OCI-LY1 (cell line): ENCODE measurements at regions not wholly inside any gene's neighbourhood (a gene's known extent, or its start where the extent isn't known, plus 50 kb on each side); places are given as distances from the start of the nearest gene placed in this dataset.
"Not testable (repeated sequence)": the region's sequence is repeated elsewhere in the genome, so short reads cannot be mapped to it uniquely, and the experiment has no call there.

Experiments used
- H2AFZ ChIP-seq: fragments of 200-600 bp; sonication (generic), shearing (Covaris generic); 2 replicates; pipeline ENCODE4 v1.6.0; 2014; ENCODE audit warnings: antibody characterized with exemption, mild to moderate bottlenecking, low read length
- H3F3A ChIP-seq: fragments of 200-600 bp; sonication (generic), shearing (Covaris generic); 2 replicates; pipeline ENCODE4 v1.6.0; 2014; ENCODE audit warnings: mild to moderate bottlenecking, antibody characterized with exemption, low read length, moderate library complexity; ENCODE audit not compliant: insufficient read depth
- H3K27ac ChIP-seq: fragments of 200-600 bp; sonication (generic); 2 replicates; pipeline ENCODE4 v1.5.1; 2014; ENCODE audit warnings: low read length, mixed run types, mild to moderate bottlenecking, low read depth; ENCODE audit not compliant: poor library complexity, severe bottlenecking
- H3K27me3 ChIP-seq: fragments of 200-600 bp; sonication (generic); 2 replicates; pipeline ENCODE4 v1.6.0; 2014; ENCODE audit warnings: antibody characterized with exemption, mild to moderate bottlenecking, low read length, moderate library complexity; ENCODE audit not compliant: insufficient read depth
- H3K36me3 ChIP-seq: fragments of 200-600 bp; sonication (generic); 2 replicates; pipeline ENCODE4 v1.6.1; 2014; ENCODE audit warnings: mild to moderate bottlenecking, antibody characterized with exemption, low read length, moderate library complexity, mixed read lengths; ENCODE audit not compliant: insufficient read depth
- H3K4me1 ChIP-seq: fragments of 200-600 bp; sonication (generic); 2 replicates; pipeline ENCODE4 v1.5.1; 2014; ENCODE audit warnings: mild to moderate bottlenecking, low read length, moderate library complexity; ENCODE audit not compliant: insufficient read depth, severe bottlenecking
- H3K4me2 ChIP-seq: fragments of 200-600 bp; sonication (generic), shearing (Covaris generic); 2 replicates; pipeline ENCODE4 v1.6.1; 2014; ENCODE audit warnings: low read length
- H3K4me3 ChIP-seq: fragments of 200-600 bp; sonication (generic); 2 replicates; pipeline ENCODE4 v1.5.1; 2014; ENCODE audit warnings: low read length, low read depth, mild to moderate bottlenecking, mixed read lengths; ENCODE audit not compliant: poor library complexity, severe bottlenecking
- H3K79me2 ChIP-seq: fragments of 200-600 bp; shearing (Covaris generic); 2 replicates; pipeline ENCODE4 v1.6.1; 2016; ENCODE audit warnings: mixed run types, low read length, mixed read lengths; ENCODE audit not compliant: insufficient read depth
- H3K9ac ChIP-seq: fragments of 200-600 bp; sonication (generic), shearing (Covaris generic); 2 replicates; pipeline ENCODE4 v1.6.1; 2014; ENCODE audit warnings: mild to moderate bottlenecking, low read length, mixed read lengths
- H3K9me2 ChIP-seq: fragments of 200-600 bp; sonication (generic), shearing (Covaris generic); 2 replicates; pipeline ENCODE4 v1.6.1; 2014; ENCODE audit warnings: low read depth, mild to moderate bottlenecking, low read length, mixed read lengths
- H3K9me3 ChIP-seq: fragments of 200-600 bp; shearing (Covaris generic); 2 replicates; pipeline ENCODE4 v1.6.1; 2014; ENCODE audit warnings: low read length, mixed read lengths
- H4K20me1 ChIP-seq: fragments of 200-600 bp; sonication (generic), shearing (Covaris generic); 2 replicates; pipeline ENCODE4 v1.6.0; 2016; ENCODE audit warnings: mild to moderate bottlenecking, low read length; ENCODE audit not compliant: insufficient read depth
- CTCF ChIP-seq: fragments of 200-600 bp; sonication (generic), shearing (Covaris generic); IDR thresholded peaks from 2 replicates; pipeline ENCODE4 v1.5.1; 2017; ENCODE audit warnings: mild to moderate bottlenecking, antibody characterized with exemption, low read length, moderate library complexity, mixed read lengths
- EZH2 ChIP-seq: fragments of 200-600 bp; sonication (generic), shearing (Covaris generic); IDR thresholded peaks from 2 replicates; pipeline ENCODE4 v1.8.0; 2017; ENCODE audit warnings: borderline replicate concordance, mixed run types, mild to moderate bottlenecking, antibody characterized with exemption, low read length, moderate library complexity, mixed read lengths

DNA sequence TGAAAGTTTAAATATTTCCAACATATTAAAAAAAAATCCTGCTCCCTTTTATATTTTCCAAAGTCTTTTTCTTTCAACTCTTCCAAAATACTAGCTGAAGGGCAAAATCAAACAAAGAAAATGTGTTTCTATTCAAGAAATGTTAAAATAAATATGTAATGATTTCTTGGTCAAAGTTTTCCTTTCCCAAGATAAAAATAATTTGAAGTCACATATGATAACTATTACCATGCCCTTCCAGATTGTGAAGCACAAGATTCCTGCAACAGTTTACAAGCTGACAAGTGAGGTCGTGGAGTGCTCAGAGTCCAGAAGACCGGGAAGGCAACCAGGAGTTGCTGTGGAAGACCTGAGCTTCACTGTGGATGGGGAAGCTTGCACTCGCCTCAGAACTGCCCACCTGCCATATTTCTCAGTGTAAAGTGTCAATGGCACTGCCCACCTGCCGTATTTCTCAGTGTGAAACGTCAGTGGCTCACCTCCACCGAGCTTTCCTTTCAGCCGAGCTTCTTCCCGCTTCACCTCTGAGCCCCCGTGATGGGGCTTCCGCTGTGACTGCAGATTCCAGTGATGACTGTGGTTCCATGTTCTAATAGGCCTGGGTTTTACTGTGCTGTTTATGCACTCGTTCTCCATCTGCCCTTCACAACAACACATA is 160.5 kb downstream of the THBS2 start:
- Histone ChIP-seq H4K20me1 (no peaks in the 10 kb centered on the region), H2AFZ (no peak overlapping the region), H3K4me3 (no peak overlapping the region), H3K4me2 (no peak overlapping the region), H3K27ac (no peak overlapping the region), H3F3A (no peaks in the 10 kb centered on the region), H3K4me1 (no peaks in the 10 kb centered on the region), H3K9me2 (no peaks in the 10 kb centered on the region), H3K9me3 (peaks cover 6% of the 10 kb centered on the region; the same call in 1 of the 2 replicates), H3K36me3 (no peaks in the 10 kb centered on the region), H3K9ac (no peak overlapping the region), H3K79me2 (no peaks in the 10 kb centered on the region), H3K27me3 (no peaks in the 10 kb centered on the region)
- TF ChIP-seq EZH2 (no peak), CTCF (no peak)

DNA sequence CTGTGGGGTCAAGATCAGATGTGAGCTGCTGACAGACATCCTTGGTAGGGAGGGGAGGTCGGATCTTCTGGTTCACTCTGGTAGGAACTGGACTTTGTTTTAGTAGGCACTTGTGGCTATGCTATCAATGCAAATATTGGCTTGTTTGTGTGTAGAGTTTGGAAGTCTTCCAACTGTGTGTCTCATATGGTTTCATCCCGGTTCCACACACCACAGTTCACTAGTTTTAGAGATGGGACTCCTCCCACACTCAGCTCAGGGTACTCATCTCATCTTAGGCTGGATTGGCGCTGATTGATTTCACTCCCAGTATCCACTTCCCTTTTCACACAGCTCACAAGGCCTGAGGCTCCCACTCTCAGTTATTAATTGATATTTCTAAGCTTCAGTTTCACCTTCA is 161.3 kb downstream of the THBS2 start:
- no peak overlapping the region for H2AFZ ChIP-seq
- no peak overlapping the region for H3K27ac ChIP-seq
- TF ChIP-seq CTCF, result no peak
- H3K9me3 ChIP-seq, result peaks cover 6% of the 10 kb centered on the region; the same call in 1 of the 2 replicates
- H3K36me3 ChIP-seq, result no peaks in the 10 kb centered on the region
- H3K9ac ChIP-seq, result no peak overlapping the region
- H3K4me3 ChIP-seq, result no peak overlapping the region
- H3K4me1 ChIP-seq, result no peaks in the 10 kb centered on the region
- no peaks in the 10 kb centered on the region for H4K20me1 ChIP-seq
- no peaks in the 10 kb centered on the region for H3K79me2 ChIP-seq
- no peaks in the 10 kb centered on the region for H3K27me3 ChIP-seq
- no peaks in the 10 kb centered on the region for H3F3A ChIP-seq
- no peaks in the 10 kb centered on the region for H3K9me2 ChIP-seq
- no peak overlapping the region for H3K4me2 ChIP-seq

GRCh38 chr6:169090514-169091127 is 163.0 kb downstream of the THBS2 start:
- not testable (repeated sequence) for H2AFZ ChIP-seq, H3K4me3 ChIP-seq, H3K9me2 ChIP-seq, H4K20me1 ChIP-seq, H3F3A ChIP-seq, H3K9me3 ChIP-seq, H3K9ac ChIP-seq, H3K36me3 ChIP-seq, H3K27ac ChIP-seq, H3K4me2 ChIP-seq, H3K79me2 ChIP-seq, H3K4me1 ChIP-seq, H3K27me3 ChIP-seq

- TF ChIP-seq EZH2 (no peak), CTCF (no peak)
- no peaks in the 10 kb centered on the region for H3K27me3 ChIP-seq
These were observed 164.9 kb downstream of the THBS2 start for GRCh38 chr6:169088762-169089161.

More at GRCh38 chr6:169088762-169089161, 164.9 kb downstream of the THBS2 start:
- peaks cover 6% of the 10 kb centered on the region; the same call in 1 of the 2 replicates for H3K9me3 ChIP-seq
- H2AFZ ChIP-seq, result no peak overlapping the region
- no peaks in the 10 kb centered on the region for H3K79me2 ChIP-seq
- no peak overlapping the region for H3K4me3 ChIP-seq
- H3K27ac ChIP-seq, result no peak overlapping the region
- H3K9ac ChIP-seq, result no peak overlapping the region
- H3K4me2 ChIP-seq, result no peak overlapping the region
- no peaks in the 10 kb centered on the region for H3F3A ChIP-seq
- H3K36me3 ChIP-seq, result no peaks in the 10 kb centered on the region
- H3K9me2 ChIP-seq, result no peaks in the 10 kb centered on the region
- H4K20me1 ChIP-seq, result no peaks in the 10 kb centered on the region
- no peaks in the 10 kb centered on the region for H3K4me1 ChIP-seq
